Mesendoderm (in vitro differentiated cells): ENCODE measurements at regions not wholly inside any gene's neighbourhood (a gene's known extent, or its start where the extent isn't known, plus 50 kb on each side); places are given as distances from the start of the nearest gene placed in this dataset.

Source experiments
- DNase-seq: peaks from one replicate; pipeline ENCODE4 v3.0.0; 2013
- H2AK5ac ChIP-seq: 2 replicates; pipeline ENCODE4 v1.6.1; 2013; ENCODE audit warnings: low read length, inconsistent platforms
- H2BK120ac ChIP-seq: 2 replicates; pipeline ENCODE4 v1.6.1; 2013; ENCODE audit warnings: low read depth, mild to moderate bottlenecking, low read length, moderate library complexity, mixed read lengths
- H2BK15ac ChIP-seq: replicated peaks from 2 replicates; pipeline ENCODE4 v1.6.1; 2013; ENCODE audit warnings: low read depth, mild to moderate bottlenecking, moderate library complexity
- H2BK5ac ChIP-seq: 2 replicates; pipeline ENCODE4 v1.6.1; 2013; ENCODE audit warnings: low read length, inconsistent platforms
- H3K18ac ChIP-seq: 2 replicates; pipeline ENCODE4 v1.6.1; 2013; ENCODE audit warnings: mild to moderate bottlenecking, low read length, mixed read lengths
- H3K23ac ChIP-seq: one replicate; pipeline ENCODE4 v1.6.1; 2013; ENCODE audit warnings: low read length
- H3K27ac ChIP-seq: 2 replicates; pipeline ENCODE4 v1.5.1; 2013; ENCODE audit warnings: low read depth, mild to moderate bottlenecking, inconsistent platforms, low read length, moderate library complexity
- H3K27me3 ChIP-seq: 2 replicates; pipeline ENCODE4 v1.6.1; 2013; ENCODE audit warnings: low read length, control low read depth, mild to moderate bottlenecking, inconsistent platforms; ENCODE audit not compliant: insufficient read depth, poor library complexity
- H3K36me3 ChIP-seq: 2 replicates; pipeline ENCODE4 v1.6.1; 2013; ENCODE audit warnings: low read length, inconsistent platforms; ENCODE audit not compliant: control insufficient read depth, insufficient read depth
- H3K4ac ChIP-seq: one replicate; pipeline ENCODE4 v1.6.1; 2013; ENCODE audit warnings: low read depth, mild to moderate bottlenecking, low read length, moderate library complexity
- H3K4me1 ChIP-seq: 2 replicates; pipeline ENCODE4 v1.6.1; 2013; ENCODE audit warnings: low read depth, low read length, inconsistent platforms; ENCODE audit not compliant: control insufficient read depth
- H3K4me2 ChIP-seq: 2 replicates; pipeline ENCODE4 v1.6.1; 2013; ENCODE audit warnings: low read length
- H3K4me3 ChIP-seq: 2 replicates; pipeline ENCODE4 v1.5.1; 2013; ENCODE audit warnings: mild to moderate bottlenecking, low read length
- H3K56ac ChIP-seq: one replicate; pipeline ENCODE4 v1.6.1; 2013; ENCODE audit warnings: low read length
- H3K79me1 ChIP-seq: 2 replicates; pipeline ENCODE4 v1.6.1; 2013; ENCODE audit warnings: low read length, inconsistent platforms
- H3K79me2 ChIP-seq: 2 replicates; pipeline ENCODE4 v1.6.1; 2013; ENCODE audit warnings: mild to moderate bottlenecking, low read length; ENCODE audit not compliant: control insufficient read depth, insufficient read depth
- H3K9ac ChIP-seq: 2 replicates; pipeline ENCODE4 v1.6.1; 2013; ENCODE audit warnings: low read length, inconsistent platforms
- H4K5ac ChIP-seq: one replicate; pipeline ENCODE4 v1.6.1; 2013; ENCODE audit warnings: low read length
- H4K8ac ChIP-seq: one replicate; pipeline ENCODE4 v1.6.1; 2013; ENCODE audit warnings: low read depth, mild to moderate bottlenecking, control low read depth, low read length, moderate library complexity
- WGBS: extraction: QIAGEN DNeasy Blood & Tissue Kit; methylation state at CpG from one replicate; pipeline ENCODE4 v1.1.7; 2013; ENCODE audit warnings: low lambda C conversion rate, missing lambda C conversion rate; ENCODE audit not compliant: insufficient coverage; ENCODE audit errors: extremely low coverage; 5-methylcytosine and 5-hydroxymethylcytosine counted together

- no peaks in the 10 kb centered on the region for H3K27me3 ChIP-seq
- no CpG with 5 or more reads among the region's 6 CpGs for WGBS
- no peak overlapping the region for H2BK120ac ChIP-seq
- no peak overlapping the region for H3K27ac ChIP-seq
- no peaks in the 10 kb centered on the region for H3K79me2 ChIP-seq
- H2AK5ac ChIP-seq, result no peak overlapping the region
- H3K23ac ChIP-seq, result no peak overlapping the region
- H3K4ac ChIP-seq, result no peak overlapping the region
- no peaks in the 10 kb centered on the region for H3K79me1 ChIP-seq
- H3K4me1 ChIP-seq, result peaks cover 5% of the 10 kb centered on the region
- H4K5ac ChIP-seq, result no peak overlapping the region
- H2BK15ac ChIP-seq, result no peak overlapping the region
- no peak overlapping the region for H3K9ac ChIP-seq
- no peak overlapping the region for H2BK5ac ChIP-seq
- no peak overlapping the region for H3K4me2 ChIP-seq
- H3K18ac ChIP-seq, result no peak overlapping the region
- no peak overlapping the region for H4K8ac ChIP-seq
- no peaks in the 10 kb centered on the region for H3K36me3 ChIP-seq
- DNase-seq, result no peak
- no peak overlapping the region for H3K4me3 ChIP-seq
- no peak overlapping the region for H3K56ac ChIP-seq
Measured at GRCh38 chr6:43868467-43868866, 98.5 kb downstream of the VEGFA start.

- H3K56ac ChIP-seq, result no peak overlapping the region
- H3K79me2 ChIP-seq, result no peaks in the 10 kb centered on the region
- no peak for DNase-seq
- no peak overlapping the region for H3K4ac ChIP-seq
- no peak overlapping the region for H3K9ac ChIP-seq
- WGBS, result no CpG with 5 or more reads among the region's 5 CpGs
- H3K23ac ChIP-seq, result no peak overlapping the region
- H2BK5ac ChIP-seq, result no peak overlapping the region
- H3K27ac ChIP-seq, result no peak overlapping the region
- peaks cover 5% of the 10 kb centered on the region for H3K4me1 ChIP-seq
- H3K27me3 ChIP-seq, result no peaks in the 10 kb centered on the region
- H3K79me1 ChIP-seq, result no peaks in the 10 kb centered on the region
- no peak overlapping the region for H3K4me3 ChIP-seq
- no peak overlapping the region for H4K8ac ChIP-seq
- no peak overlapping the region for H2AK5ac ChIP-seq
- H4K5ac ChIP-seq, result no peak overlapping the region
- H3K36me3 ChIP-seq, result no peaks in the 10 kb centered on the region
- no peak overlapping the region for H3K4me2 ChIP-seq
- H3K18ac ChIP-seq, result no peak overlapping the region
- H2BK15ac ChIP-seq, result no peak overlapping the region
- H2BK120ac ChIP-seq, result no peak overlapping the region
Measured at GRCh38 chr6:43867996-43868395, 98.0 kb downstream of the VEGFA start.

- no peak overlapping the region for H2AK5ac ChIP-seq
- no peaks in the 10 kb centered on the region for H3K36me3 ChIP-seq
- no peak overlapping the region for H3K23ac ChIP-seq
- H3K27ac ChIP-seq, result no peak overlapping the region
- H2BK120ac ChIP-seq, result no peak overlapping the region
- H3K79me2 ChIP-seq, result no peaks in the 10 kb centered on the region
- no peaks in the 10 kb centered on the region for H3K79me1 ChIP-seq
- no peak overlapping the region for H4K5ac ChIP-seq
- H3K4me3 ChIP-seq, result no peak overlapping the region
- no peak overlapping the region for H3K9ac ChIP-seq
- H3K4me2 ChIP-seq, result no peak overlapping the region
- no peak overlapping the region for H3K18ac ChIP-seq
- H3K27me3 ChIP-seq, result no peaks in the 10 kb centered on the region
- DNase-seq, result no peak
- WGBS, result no CpG with 5 or more reads among the region's 4 CpGs
- no peak overlapping the region for H3K56ac ChIP-seq
- peaks cover 5% of the 10 kb centered on the region for H3K4me1 ChIP-seq
- no peak overlapping the region for H2BK15ac ChIP-seq
- no peak overlapping the region for H3K4ac ChIP-seq
- H2BK5ac ChIP-seq, result no peak overlapping the region
- H4K8ac ChIP-seq, result no peak overlapping the region
Measured at GRCh38 chr6:43867246-43867645, 97.2 kb downstream of the VEGFA start.

- H2AK5ac ChIP-seq, result no peak overlapping the region
- peaks cover 5% of the 10 kb centered on the region for H3K4me1 ChIP-seq
- no peaks in the 10 kb centered on the region for H3K79me2 ChIP-seq
- H3K9ac ChIP-seq, result no peak overlapping the region
- no peak for DNase-seq
- no peak overlapping the region for H2BK15ac ChIP-seq
- H3K4me2 ChIP-seq, result no peak overlapping the region
- no CpG with 5 or more reads among the region's 12 CpGs for WGBS
- no peaks in the 10 kb centered on the region for H3K79me1 ChIP-seq
- no peak overlapping the region for H2BK120ac ChIP-seq
- no peak overlapping the region for H4K8ac ChIP-seq
- H2BK5ac ChIP-seq, result no peak overlapping the region
- no peak overlapping the region for H3K23ac ChIP-seq
- H3K36me3 ChIP-seq, result no peaks in the 10 kb centered on the region
- H3K56ac ChIP-seq, result no peak overlapping the region
- H3K27me3 ChIP-seq, result no peaks in the 10 kb centered on the region
- H3K27ac ChIP-seq, result no peak overlapping the region
- H3K4me3 ChIP-seq, result no peak overlapping the region
- H3K18ac ChIP-seq, result no peak overlapping the region
- no peak overlapping the region for H3K4ac ChIP-seq
- no peak overlapping the region for H4K5ac ChIP-seq
Measured at GRCh38 chr6:43865932-43866645, 96.1 kb downstream of the VEGFA start.

- no peak overlapping the region for H3K4me3 ChIP-seq
- no CpG with 5 or more reads among the region's 4 CpGs for WGBS
- no peak overlapping the region for H3K4me2 ChIP-seq
- DNase-seq, result no peak
- no peak overlapping the region for H3K18ac ChIP-seq
- H3K4ac ChIP-seq, result no peak overlapping the region
- H3K27me3 ChIP-seq, result no peaks in the 10 kb centered on the region
- no peak overlapping the region for H3K23ac ChIP-seq
- no peak overlapping the region for H3K9ac ChIP-seq
- H2BK5ac ChIP-seq, result no peak overlapping the region
- H4K5ac ChIP-seq, result no peak overlapping the region
- no peaks in the 10 kb centered on the region for H3K79me1 ChIP-seq
- peaks cover 5% of the 10 kb centered on the region for H3K4me1 ChIP-seq
- no peak overlapping the region for H3K56ac ChIP-seq
- no peak overlapping the region for H3K27ac ChIP-seq
- no peaks in the 10 kb centered on the region for H3K79me2 ChIP-seq
- H2AK5ac ChIP-seq, result no peak overlapping the region
- no peak overlapping the region for H2BK15ac ChIP-seq
- H2BK120ac ChIP-seq, result no peak overlapping the region
- H3K36me3 ChIP-seq, result no peaks in the 10 kb centered on the region
- no peak overlapping the region for H4K8ac ChIP-seq
Measured at GRCh38 chr6:43865086-43865485, 95.1 kb downstream of the VEGFA start.

GRCh38 chr6:43862925-43863324 lies 92.9 kb downstream of the VEGFA start:
- Histone ChIP-seq H3K27me3 (no peaks in the 10 kb centered on the region), H3K79me2 (no peaks in the 10 kb centered on the region), H3K36me3 (no peaks in the 10 kb centered on the region), H3K18ac (no peak overlapping the region), H2AK5ac (no peak overlapping the region), H3K56ac (no peak overlapping the region), H3K4ac (no peak overlapping the region), H4K8ac (no peak overlapping the region), H3K79me1 (no peaks in the 10 kb centered on the region), H3K4me1 (peaks cover 3% of the 10 kb centered on the region), H3K27ac (no peak overlapping the region), H3K4me3 (no peak overlapping the region), H2BK5ac (no peak overlapping the region), H3K23ac (no peak overlapping the region), H4K5ac (no peak overlapping the region), H3K4me2 (no peak overlapping the region), H3K9ac (no peak overlapping the region), H2BK120ac (no peak overlapping the region), H2BK15ac (no peak overlapping the region)
- no CpG with 5 or more reads among the region's 2 CpGs for WGBS
- no peak for DNase-seq
